B cell (primary cell): ENCODE measurements at regions not wholly inside any gene's neighbourhood (a gene's known extent, or its start where the extent isn't known, plus 50 kb on each side); places are given as distances from the start of the nearest gene placed in this dataset.

Source experiments
- ATAC-seq: fragments of 200-7000 bp; cut with Tn5 transposase; one replicate; pipeline ENCODE4 v1.10.0; 2021; ENCODE audit warnings: low read depth, mild to moderate bottlenecking, moderate number of reproducible peaks, moderate library complexity
- CTCF ChIA-PET: fragments of 350-600 bp; sonication (Branson Sonifier 250); formaldehyde crosslinking; loops from one replicate; lab custom pipeline; 2021; ENCODE audit warnings: antibody characterized with exemption, inconsistent platforms; lab: Charles Lee
- POLR2A ChIA-PET: fragments of 350-600 bp; sonication (Branson Sonifier 250); formaldehyde crosslinking; loops from one replicate; lab custom pipeline; 2021; ENCODE audit warnings: antibody characterized with exemption; lab: Charles Lee
- DNase-seq: peaks from one replicate; pipeline ENCODE4 v3.0.0; 2013
- H2AFZ ChIP-seq: 2 replicates; pipeline ENCODE4 v1.6.1; 2012; ENCODE audit warnings: mild to moderate bottlenecking, low read depth, low read length; ENCODE audit not compliant: insufficient read depth, poor library complexity, severe bottlenecking
- H3K27ac ChIP-seq, 2 donors: 1 replicate in 1 of 2; 2 replicates in 1 of 2; pipeline ENCODE4 v1.5.1; 2012 to 2013; ENCODE audit warnings: low read length in 2 of 2, mild to moderate bottlenecking in 2 of 2, moderate library complexity in 1 of 2
- H3K27me3 ChIP-seq, 4 experiments: fragments of 200-600 bp in 1 of 4; sonication (generic) in 1 of 4; replicated peaks in 1 of 4; 1 replicate in 2 of 4; 2 replicates in 2 of 4; pipeline versions ENCODE4 v1.6.1 to v1.7.0; 2013 to 2016; ENCODE audit warnings: low read length in 3 of 4, mild to moderate bottlenecking in 2 of 4, mixed read lengths in 1 of 4, moderate library complexity in 1 of 4; ENCODE audit not compliant: insufficient read depth in 4 of 4, control insufficient read depth in 3 of 4; ENCODE audit errors: control extremely low read depth in 1 of 4
- H3K36me3 ChIP-seq, 2 experiments: replicated peaks in 1 of 2; 1 replicate in 1 of 2; 2 replicates in 1 of 2; pipeline versions ENCODE4 v1.6.1 to v1.7.1; 2013; ENCODE audit warnings: low read length in 1 of 2; ENCODE audit not compliant: insufficient read depth in 2 of 2, control insufficient read depth in 1 of 2; ENCODE audit errors: control extremely low read depth in 1 of 2, extremely low read depth in 1 of 2
- H3K4me1 ChIP-seq, 2 donors: fragments of 200-600 bp in 1 of 2; sonication (generic) in 1 of 2; 1 replicate in 1 of 2; 2 replicates in 1 of 2; pipeline versions ENCODE4 v1.5.1 to v1.6.1; 2013 to 2017; ENCODE audit warnings: low read length in 2 of 2; ENCODE audit not compliant: control insufficient read depth in 2 of 2, insufficient read depth in 2 of 2
- H3K4me2 ChIP-seq: replicated peaks from 2 replicates; pipeline ENCODE3; 2012; ENCODE audit warnings: mild to moderate bottlenecking, low read depth, low read length; ENCODE audit not compliant: poor library complexity, severe bottlenecking
- H3K4me3 ChIP-seq, 5 experiments: fragments of 200-600 bp in 1 of 5; sonication (generic) in 1 of 5; 1 replicate in 3 of 5; 2 replicates in 2 of 5; pipeline versions ENCODE4 v1.5.1 to v1.7.0; 2011 to 2016; ENCODE audit warnings: low read length in 4 of 5, mild to moderate bottlenecking in 4 of 5, low read depth in 2 of 5, control low read depth in 1 of 5, moderate library complexity in 1 of 5; ENCODE audit not compliant: insufficient read depth in 1 of 5; ENCODE audit errors: control extremely low read depth in 1 of 5, extremely low read depth in 1 of 5
- H3K79me2 ChIP-seq: fragments of 200-600 bp; sonication (generic); one replicate; pipeline ENCODE4 v1.6.0; 2016; ENCODE audit warnings: low read length; ENCODE audit not compliant: control insufficient read depth, insufficient read depth
- H3K9ac ChIP-seq: fragments of 200-600 bp; sonication (generic); 2 replicates; pipeline ENCODE4 v1.6.1; 2017; ENCODE audit warnings: mild to moderate bottlenecking, low read length, moderate library complexity
- H3K9me3 ChIP-seq, 3 donors: one replicate each; pipeline versions ENCODE4 v1.6.1 to v1.7.1; 2013; ENCODE audit warnings: low read length in 2 of 3; ENCODE audit not compliant: control insufficient read depth in 2 of 3, insufficient read depth in 1 of 3; ENCODE audit errors: control extremely low read depth in 1 of 3
- H4K20me1 ChIP-seq: 2 replicates; pipeline ENCODE4 v1.6.0; 2012; ENCODE audit warnings: mild to moderate bottlenecking, low read length; ENCODE audit not compliant: insufficient read depth, control insufficient read depth, poor library complexity, severe bottlenecking
- H3K27ac Mint-ChIP-seq: one replicate; pipeline ENCODE4 v1.8.0; 2021; ENCODE audit warnings: mixed read lengths
- H3K27me3 Mint-ChIP-seq: one replicate; pipeline ENCODE4 v1.8.0; 2021; ENCODE audit warnings: mixed read lengths
- H3K4me1 Mint-ChIP-seq: one replicate; pipeline ENCODE4 v1.8.0; 2021; ENCODE audit warnings: mixed read lengths
- H3K4me3 Mint-ChIP-seq: one replicate; pipeline ENCODE4 v1.8.0; 2021; ENCODE audit warnings: mixed read lengths
- H3K9me3 Mint-ChIP-seq: one replicate; pipeline ENCODE4 v1.8.0; 2022; ENCODE audit warnings: mixed read lengths; ENCODE audit not compliant: insufficient read depth
- EZH2 ChIP-seq: IDR thresholded peaks from 2 replicates; pipeline ENCODE4 v1.6.1; 2012; ENCODE audit warnings: borderline replicate concordance, low read depth, mild to moderate bottlenecking, moderate library complexity, low read length; ENCODE audit not compliant: insufficient read depth, poor library complexity, severe bottlenecking
- WGBS: methylation state at CpG from one replicate; pipeline ENCODE4 v1.1.5; 2013; ENCODE audit warnings: missing lambda C conversion rate; ENCODE audit not compliant: insufficient coverage; 5-methylcytosine and 5-hydroxymethylcytosine counted together
- intact Hi-C: fragments of 100-400 bp; cut with micrococcal nuclease; formaldehyde crosslinking; loops from one replicate; pipeline ENCODE4 v1.10.0; 2022
- TF ChIP-seq, protein P1 (sequence below): fragments of 200-600 bp; IDR thresholded peaks from one replicate; pipeline ENCODE4 v1.8.0; 2022; ENCODE audit warnings: antibody characterized with exemption, mild to moderate bottlenecking

DNA sequence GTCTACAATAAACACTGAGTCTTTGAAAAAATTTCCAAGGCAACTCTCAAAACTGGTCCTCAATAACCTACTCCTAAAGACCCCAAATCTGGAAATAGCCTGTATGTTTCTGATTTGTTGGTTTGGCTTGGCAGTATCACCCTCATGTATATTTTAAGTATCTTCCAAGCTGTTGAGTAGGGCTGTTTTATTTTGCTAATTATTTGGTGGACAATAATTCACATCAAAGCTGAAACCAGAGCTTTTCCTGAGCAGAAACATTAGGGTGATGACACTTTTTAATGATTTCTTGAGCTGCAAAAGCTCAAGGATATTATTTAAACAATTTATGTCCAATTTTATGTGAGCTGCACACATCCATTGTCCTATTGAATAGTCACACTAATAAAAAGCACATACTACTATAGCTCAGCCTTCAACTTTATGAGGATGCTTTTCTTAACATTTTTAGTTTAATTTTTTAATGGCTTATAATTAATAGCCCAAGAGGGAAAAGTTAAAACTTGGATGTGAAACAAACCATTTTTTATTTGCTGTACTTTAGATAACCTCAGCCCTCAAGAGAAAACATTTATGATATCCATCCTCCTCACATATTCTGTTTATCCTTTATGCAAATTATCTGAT, 393.1 kb downstream of the TAF11L14 start:
- H3K9me3 Mint-ChIP-seq, result no peaks in the 10 kb centered on the region
- H3K27ac Mint-ChIP-seq, result no peak overlapping the region
- no peak for TF ChIP-seq EZH2

GRCh38 chr5:18028036-18028435, 393.8 kb downstream of the TAF11L14 start:
- Mint-ChIP-seq H3K27ac (no peak overlapping the region), H3K27me3 (no peaks in the 10 kb centered on the region), H3K4me3 (no peak overlapping the region), H3K4me1 (peaks cover 2% of the 10 kb centered on the region), H3K9me3 (no peaks in the 10 kb centered on the region)
- no peaks in the 10 kb centered on the region for H3K4me1 ChIP-seq
- DNase-seq, result no peak
- no peaks in the 10 kb centered on the region for H4K20me1 ChIP-seq
- H2AFZ ChIP-seq, result no peak overlapping the region
- H3K79me2 ChIP-seq, result no peaks in the 10 kb centered on the region
- H3K27me3 ChIP-seq, result no peaks in the 10 kb centered on the region
- no peak overlapping the region for H3K9ac ChIP-seq
- TF ChIP-seq, protein P1, sequence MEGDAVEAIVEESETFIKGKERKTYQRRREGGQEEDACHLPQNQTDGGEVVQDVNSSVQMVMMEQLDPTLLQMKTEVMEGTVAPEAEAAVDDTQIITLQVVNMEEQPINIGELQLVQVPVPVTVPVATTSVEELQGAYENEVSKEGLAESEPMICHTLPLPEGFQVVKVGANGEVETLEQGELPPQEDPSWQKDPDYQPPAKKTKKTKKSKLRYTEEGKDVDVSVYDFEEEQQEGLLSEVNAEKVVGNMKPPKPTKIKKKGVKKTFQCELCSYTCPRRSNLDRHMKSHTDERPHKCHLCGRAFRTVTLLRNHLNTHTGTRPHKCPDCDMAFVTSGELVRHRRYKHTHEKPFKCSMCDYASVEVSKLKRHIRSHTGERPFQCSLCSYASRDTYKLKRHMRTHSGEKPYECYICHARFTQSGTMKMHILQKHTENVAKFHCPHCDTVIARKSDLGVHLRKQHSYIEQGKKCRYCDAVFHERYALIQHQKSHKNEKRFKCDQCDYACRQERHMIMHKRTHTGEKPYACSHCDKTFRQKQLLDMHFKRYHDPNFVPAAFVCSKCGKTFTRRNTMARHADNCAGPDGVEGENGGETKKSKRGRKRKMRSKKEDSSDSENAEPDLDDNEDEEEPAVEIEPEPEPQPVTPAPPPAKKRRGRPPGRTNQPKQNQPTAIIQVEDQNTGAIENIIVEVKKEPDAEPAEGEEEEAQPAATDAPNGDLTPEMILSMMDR, result no peak
- TF ChIP-seq EZH2, result no peak
- H3K4me3 ChIP-seq, result no peak overlapping the region
- no peaks in the 10 kb centered on the region for H3K36me3 ChIP-seq
- ChIA-PET CTCF (no interaction called here), POLR2A (no interaction called here)
- intact Hi-C loops, result no loop called here
- no peak overlapping the region for H3K4me2 ChIP-seq
- ATAC-seq, result no peak
- H3K27ac ChIP-seq, result no peak overlapping the region
- no CpG with 5 or more reads among the region's 1 CpG for WGBS
- no peaks in the 10 kb centered on the region for H3K9me3 ChIP-seq

More for the DNA sequence above, 393.1 kb downstream of the TAF11L14 start:
- no peak overlapping the region for H2AFZ ChIP-seq
- H3K4me3 Mint-ChIP-seq, result no peak overlapping the region
- intact Hi-C loops, result no loop called here
- DNase-seq (no peak), ATAC-seq (no peak)
- H3K4me1 ChIP-seq, result no peaks in the 10 kb centered on the region
- no peak overlapping the region for H3K27ac ChIP-seq
- no peaks in the 10 kb centered on the region for H3K79me2 ChIP-seq
- H3K27me3 Mint-ChIP-seq, result no peaks in the 10 kb centered on the region
- H3K4me2 ChIP-seq, result no peak overlapping the region
- ChIA-PET CTCF (no interaction called here), POLR2A (no interaction called here)
- no peak overlapping the region for H3K4me3 ChIP-seq
- H3K36me3 ChIP-seq, result no peaks in the 10 kb centered on the region
- H3K27me3 ChIP-seq, result no peaks in the 10 kb centered on the region
- no peak overlapping the region for H3K9ac ChIP-seq
- H3K4me1 Mint-ChIP-seq, result no peaks in the 10 kb centered on the region
- H4K20me1 ChIP-seq, result no peaks in the 10 kb centered on the region
- H3K9me3 ChIP-seq, result no peaks in the 10 kb centered on the region
